ENCODE measurements at regions not wholly inside any gene's neighbourhood (a gene's known extent, or its start where the extent isn't known, plus 50 kb on each side); places are given as distances from the start of the nearest gene placed in this dataset.

GRCh38 chr16:48682971-48683370 lies 73.0 kb upstream of the N4BP1 start (continued):
- TF ChIP-seq USF1 (IDR thresholded peaks at IDR 0.05; ENCODE audit: borderline replicate concordance, low read depth) (no peak), ELF1 (IDR thresholded peaks at IDR 0.05) (no peak), ZBTB33 (IDR thresholded peaks at IDR 0.05; ENCODE audit: borderline replicate concordance, low read depth) (no peak)

- Histone ChIP-seq H3F3A (replicated peaks; ENCODE audit: insufficient read depth) (no peaks in the 10 kb centered on the region), H3K9me3 (no peaks in the 10 kb centered on the region), H3K4me1 (ENCODE audit: control insufficient read depth in 1 of 2, insufficient read depth in 2 of 2, low read depth in 1 of 2, low read length in 1 of 2) (no peaks in the 10 kb centered on the region), H3K27me3 (ENCODE audit: insufficient read depth) (no peaks in the 10 kb centered on the region; the same call in 1 of the 2 replicates), H3K4me3 (ENCODE audit: low read depth in 2 of 2, low read length in 1 of 2) (no peak overlapping the region), H4K20me1 (ENCODE audit: insufficient read depth) (no peaks in the 10 kb centered on the region), H3K79me2 (ENCODE audit: insufficient read depth) (no peaks in the 10 kb centered on the region), H3K4me2 (no peak overlapping the region), H3K9me2 (no peaks in the 10 kb centered on the region), H3K36me3 (replicated peaks in 1 of 2; ENCODE audit: control insufficient read depth in 1 of 2, insufficient read depth in 2 of 2, low read length in 1 of 2) (no peaks in the 10 kb centered on the region), H2AFZ (ENCODE audit: low read depth) (no peak overlapping the region), H3K27ac (ENCODE audit: low read depth in 2 of 2, low read length in 1 of 2) (no peak overlapping the region), H3K9ac (no peak overlapping the region)
- TF ChIP-seq PBX3 (IDR thresholded peaks at IDR 0.05) (no peak), IRF3 (IDR thresholded peaks at IDR 0.05; ENCODE audit: low read depth, low read length) (no peak)
- ChIA-PET CTCF (interaction anchor here (1.2 kb wide), 1 partner anchor 666 kb away, joined by 3 read pairs; no protein-coding TSS in a partner anchor), POLR2A (no interaction called here)
- DNase-seq, result no peak
Observed at GRCh38 chr16:48681520-48681919, 71.5 kb upstream of the N4BP1 start.

- Histone ChIP-seq H3K4me3 (ENCODE audit: low read depth in 2 of 2, low read length in 1 of 2) (no peak overlapping the region), H3K79me2 (ENCODE audit: insufficient read depth) (no peaks in the 10 kb centered on the region), H3K36me3 (replicated peaks in 1 of 2; ENCODE audit: control insufficient read depth in 1 of 2, insufficient read depth in 2 of 2, low read length in 1 of 2) (no peaks in the 10 kb centered on the region), H2AFZ (ENCODE audit: low read depth) (no peak overlapping the region), H3K4me2 (no peak overlapping the region), H3K27ac (ENCODE audit: low read depth in 2 of 2, low read length in 1 of 2) (no peak overlapping the region), H3K9me2 (no peaks in the 10 kb centered on the region), H3K9ac (no peak overlapping the region), H3K27me3 (ENCODE audit: insufficient read depth) (no peaks in the 10 kb centered on the region; the same call in 1 of the 2 replicates), H3K4me1 (ENCODE audit: control insufficient read depth in 1 of 2, insufficient read depth in 2 of 2, low read depth in 1 of 2, low read length in 1 of 2) (no peaks in the 10 kb centered on the region), H3F3A (replicated peaks; ENCODE audit: insufficient read depth) (no peaks in the 10 kb centered on the region), H4K20me1 (ENCODE audit: insufficient read depth) (no peaks in the 10 kb centered on the region), H3K9me3 (no peaks in the 10 kb centered on the region)
- ChIA-PET POLR2A (no interaction called here), CTCF (no interaction called here)
- TF ChIP-seq RFX5 (IDR thresholded peaks at IDR 0.05; ENCODE audit: low read length) (no peak), USF2 (IDR thresholded peaks at IDR 0.05; ENCODE audit: borderline replicate concordance, low read depth, low read length) (no peak), SIN3A (IDR thresholded peaks at IDR 0.05; ENCODE audit: borderline replicate concordance, low read depth, low read length) (no peak), ZBTB33 (IDR thresholded peaks at IDR 0.05; ENCODE audit: borderline replicate concordance, low read depth) (no peak), IRF3 (IDR thresholded peaks at IDR 0.05; ENCODE audit: low read depth, low read length) (no peak), RXRA (IDR thresholded peaks at IDR 0.05; ENCODE audit: borderline replicate concordance, low read depth) (no peak), TAF1 (IDR thresholded peaks at IDR 0.05; ENCODE audit: borderline replicate concordance, low read depth, low read length) (no peak), MEF2A (IDR thresholded peaks at IDR 0.05; ENCODE audit: borderline replicate concordance, low read depth) (no peak)
- no peak for DNase-seq
- WGBS (ENCODE audit: low lambda C conversion rate), result 4% methylated on average over 3 of the region's 3 CpGs
Observed at GRCh38 chr16:48680881-48681280, 70.9 kb upstream of the N4BP1 start.
